ENCODE measurements at regions not wholly inside any gene's neighbourhood (a gene's known extent, or its start where the extent isn't known, plus 50 kb on each side); places are given as distances from the start of the nearest gene placed in this dataset.

DNA sequence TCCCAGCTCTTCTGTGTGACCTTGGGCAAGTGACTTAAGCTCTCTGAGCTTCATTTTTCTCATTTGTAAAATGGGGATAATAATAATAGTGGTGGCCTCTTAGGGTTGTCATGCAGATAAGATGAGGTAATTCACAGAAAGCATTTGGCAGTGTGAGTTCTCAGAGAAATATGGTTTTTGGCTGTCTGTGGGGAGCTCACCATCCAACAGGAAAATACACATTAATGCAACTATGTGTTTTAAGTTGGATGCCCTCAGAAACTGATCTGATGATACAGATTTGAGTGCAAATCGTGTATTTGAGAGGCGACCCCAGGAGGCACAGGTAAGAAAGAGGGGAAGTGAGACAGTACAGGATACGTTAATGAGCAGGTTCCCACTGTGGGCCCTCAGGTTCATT, 56.1 kb upstream of the SPRED2 start:
- Histone ChIP-seq H3K4me3 (no peak overlapping the region), H3K27ac (no peak overlapping the region), H3K27me3 (no peaks in the 10 kb centered on the region), H3K36me3 (no peaks in the 10 kb centered on the region), H3K4me1 (no peaks in the 10 kb centered on the region), H3K9me3 (no peaks in the 10 kb centered on the region)
- intact Hi-C loops (cut with DNase I; ENCODE audit: low total_unique reads) = no loop called here
- no peak for ATAC-seq
- in situ Hi-C loops (cut with MboI; ENCODE audit: low sequenced_read_pairs in 4 of 4) = no loop called here
- no peak for DNase-seq
- TF ChIP-seq, protein P1, sequence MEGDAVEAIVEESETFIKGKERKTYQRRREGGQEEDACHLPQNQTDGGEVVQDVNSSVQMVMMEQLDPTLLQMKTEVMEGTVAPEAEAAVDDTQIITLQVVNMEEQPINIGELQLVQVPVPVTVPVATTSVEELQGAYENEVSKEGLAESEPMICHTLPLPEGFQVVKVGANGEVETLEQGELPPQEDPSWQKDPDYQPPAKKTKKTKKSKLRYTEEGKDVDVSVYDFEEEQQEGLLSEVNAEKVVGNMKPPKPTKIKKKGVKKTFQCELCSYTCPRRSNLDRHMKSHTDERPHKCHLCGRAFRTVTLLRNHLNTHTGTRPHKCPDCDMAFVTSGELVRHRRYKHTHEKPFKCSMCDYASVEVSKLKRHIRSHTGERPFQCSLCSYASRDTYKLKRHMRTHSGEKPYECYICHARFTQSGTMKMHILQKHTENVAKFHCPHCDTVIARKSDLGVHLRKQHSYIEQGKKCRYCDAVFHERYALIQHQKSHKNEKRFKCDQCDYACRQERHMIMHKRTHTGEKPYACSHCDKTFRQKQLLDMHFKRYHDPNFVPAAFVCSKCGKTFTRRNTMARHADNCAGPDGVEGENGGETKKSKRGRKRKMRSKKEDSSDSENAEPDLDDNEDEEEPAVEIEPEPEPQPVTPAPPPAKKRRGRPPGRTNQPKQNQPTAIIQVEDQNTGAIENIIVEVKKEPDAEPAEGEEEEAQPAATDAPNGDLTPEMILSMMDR (IDR thresholded peaks at IDR 0.05 in 4 of 5, conservative IDR thresholded peaks at IDR 0.05 in 1 of 5) = no peak
- TF ChIP-seq POLR2A (IDR thresholded peaks at IDR 0.05) = no peak

DNA sequence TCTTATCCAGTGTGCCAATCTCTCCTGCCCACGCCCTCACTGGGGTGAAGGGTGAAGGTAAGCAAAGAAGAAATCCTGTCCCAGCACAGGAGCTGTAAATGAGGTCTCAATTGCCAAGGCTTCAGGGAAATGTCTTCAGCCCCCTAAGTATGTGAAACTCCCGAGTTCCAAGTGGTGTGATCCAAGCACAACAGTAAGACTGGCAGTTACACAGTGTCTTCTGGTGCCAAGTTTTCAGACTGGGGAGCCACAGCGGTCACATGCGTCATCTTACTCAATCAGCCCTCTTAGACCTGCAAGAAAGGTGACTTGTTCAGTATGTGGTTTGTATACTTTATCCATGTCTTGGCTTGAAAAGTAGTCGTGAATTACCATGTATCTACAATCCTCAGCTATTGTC, 55.0 kb upstream of the SPRED2 start:
- H3K27me3 ChIP-seq = no peaks in the 10 kb centered on the region
- no peaks in the 10 kb centered on the region for H3K4me1 ChIP-seq
- no peak for TF ChIP-seq POLR2A (IDR thresholded peaks at IDR 0.05)
- TF ChIP-seq, protein P1 (IDR thresholded peaks at IDR 0.05 in 4 of 5, conservative IDR thresholded peaks at IDR 0.05 in 1 of 5) = no peak
- in situ Hi-C loops (cut with MboI; ENCODE audit: low sequenced_read_pairs in 4 of 4) (no loop called here), intact Hi-C loops (cut with DNase I; ENCODE audit: low total_unique reads) (no loop called here)
- H3K36me3 ChIP-seq = no peaks in the 10 kb centered on the region
- no peak overlapping the region for H3K4me3 ChIP-seq
- no peak overlapping the region for H3K27ac ChIP-seq
- DNase-seq (no peak), ATAC-seq (no peak)
- no peaks in the 10 kb centered on the region for H3K9me3 ChIP-seq

DNA sequence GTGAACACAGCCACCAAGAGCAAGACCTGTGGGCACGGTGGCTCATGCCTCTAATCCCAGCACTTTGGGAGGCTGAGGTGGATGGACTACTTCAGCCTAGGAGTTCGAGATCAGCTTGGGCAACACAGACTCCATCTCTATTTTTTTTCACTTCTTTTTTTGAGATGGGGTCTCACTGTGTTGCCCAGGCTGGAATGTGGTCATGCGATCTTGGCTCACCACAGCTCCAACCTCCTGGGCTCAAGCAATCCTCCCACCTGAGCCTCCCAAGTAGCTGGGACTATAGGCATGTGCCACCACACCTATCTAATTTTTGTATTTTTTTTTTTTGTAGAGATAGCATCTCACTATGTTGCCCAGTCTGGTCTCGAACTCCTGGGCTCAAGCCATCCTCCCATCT, 54.4 kb upstream of the SPRED2 start:
- no peak for TF ChIP-seq POLR2A (IDR thresholded peaks at IDR 0.05)
- TF ChIP-seq, protein P1 (IDR thresholded peaks at IDR 0.05 in 4 of 5, conservative IDR thresholded peaks at IDR 0.05 in 1 of 5) = no peak
- Histone ChIP-seq H3K9me3 (no peaks in the 10 kb centered on the region), H3K4me3 (no peak overlapping the region), H3K27me3 (no peaks in the 10 kb centered on the region), H3K27ac (no peak overlapping the region), H3K36me3 (no peaks in the 10 kb centered on the region), H3K4me1 (no peaks in the 10 kb centered on the region)
- intact Hi-C loops (cut with DNase I; ENCODE audit: low total_unique reads) (no loop called here), in situ Hi-C loops (cut with MboI; ENCODE audit: low sequenced_read_pairs in 4 of 4) (no loop called here)
- ATAC-seq (no peak), DNase-seq (no peak)

DNA sequence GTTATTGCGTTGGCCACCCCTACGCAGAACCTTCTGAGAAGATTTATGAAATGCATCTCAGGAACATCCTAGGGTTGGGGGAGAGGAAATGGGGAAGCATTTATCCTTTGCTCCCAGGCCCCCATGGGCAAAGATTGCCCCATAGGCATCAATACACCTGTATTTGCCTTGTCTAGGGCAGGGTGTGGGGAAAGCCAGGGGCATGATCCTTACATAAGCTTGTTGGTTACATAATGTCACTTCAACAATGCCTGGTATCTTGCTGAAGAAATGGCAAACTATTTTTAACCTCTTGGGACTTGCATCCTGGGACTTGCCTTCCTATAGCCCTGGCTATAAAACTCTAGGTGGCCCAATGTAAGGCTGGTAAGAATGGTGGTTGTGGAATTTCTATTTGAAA, 53.9 kb upstream of the SPRED2 start:
- in situ Hi-C loops (cut with MboI; ENCODE audit: low sequenced_read_pairs in 4 of 4) = no loop called here
- intact Hi-C loops (cut with DNase I; ENCODE audit: low total_unique reads) = no loop called here
- TF ChIP-seq, protein P1 (IDR thresholded peaks at IDR 0.05 in 4 of 5, conservative IDR thresholded peaks at IDR 0.05 in 1 of 5) = no peak
- TF ChIP-seq POLR2A (IDR thresholded peaks at IDR 0.05) = no peak
- Histone ChIP-seq H3K4me3 (no peak overlapping the region), H3K36me3 (no peaks in the 10 kb centered on the region), H3K27ac (no peak overlapping the region), H3K27me3 (no peaks in the 10 kb centered on the region), H3K9me3 (no peaks in the 10 kb centered on the region), H3K4me1 (no peaks in the 10 kb centered on the region)
- DNase-seq (no peak), ATAC-seq (no peak)

DNA sequence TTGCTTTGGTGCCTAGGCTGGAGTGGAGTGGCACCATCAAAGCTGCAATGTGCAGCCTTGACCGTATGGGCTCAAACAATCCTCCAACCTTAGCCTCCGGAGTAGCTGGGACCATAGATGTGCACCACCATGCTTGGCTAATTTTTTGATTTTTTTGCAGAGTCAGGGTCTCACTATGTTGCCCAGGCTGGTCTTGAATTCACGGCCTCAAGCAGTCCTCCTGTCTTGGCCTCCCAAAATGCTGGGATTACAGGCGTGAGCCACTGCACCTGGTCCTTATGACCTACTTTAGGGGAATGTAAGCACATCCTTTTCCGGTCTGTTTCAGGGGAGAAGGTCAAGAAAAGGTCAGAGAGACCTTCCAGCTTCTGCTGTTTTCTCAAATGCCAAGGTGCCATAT, 53.4 kb upstream of the SPRED2 start:
- Histone ChIP-seq H3K36me3 (no peaks in the 10 kb centered on the region), H3K4me1 (no peaks in the 10 kb centered on the region), H3K27ac (no peak overlapping the region), H3K9me3 (no peaks in the 10 kb centered on the region), H3K4me3 (no peak overlapping the region), H3K27me3 (no peaks in the 10 kb centered on the region)
- ATAC-seq (no peak), DNase-seq (no peak)
- intact Hi-C loops (cut with DNase I; ENCODE audit: low total_unique reads) = no loop called here
- in situ Hi-C loops (cut with MboI; ENCODE audit: low sequenced_read_pairs in 4 of 4) = no loop called here
- TF ChIP-seq, protein P1 (IDR thresholded peaks at IDR 0.05 in 4 of 5, conservative IDR thresholded peaks at IDR 0.05 in 1 of 5) = no peak
- TF ChIP-seq POLR2A (IDR thresholded peaks at IDR 0.05) = no peak
